GM12865 (cell line): ENCODE measurements at regions not wholly inside any gene's neighbourhood (a gene's known extent, or its start where the extent isn't known, plus 50 kb on each side); places are given as distances from the start of the nearest gene placed in this dataset.

ENCODE experiments used
- DNase-seq: peaks from one replicate; pipeline ENCODE4 v3.0.0; 2010; ENCODE audit warnings: low read depth
- H3K4me3 ChIP-seq: 2 replicates; pipeline ENCODE4 v1.5.1; 2011; ENCODE audit warnings: mild to moderate bottlenecking, low read depth, low read length, control low read depth
- TF ChIP-seq, protein P1 (sequence below): IDR thresholded peaks from 2 replicates; pipeline ENCODE4 v1.5.1; 2011; ENCODE audit warnings: low read length, control low read depth, low read depth, inconsistent platforms; ENCODE audit not compliant: insufficient read depth; ENCODE audit errors: missing control alignments

- DNase-seq, result no peak
- TF ChIP-seq, protein P1, sequence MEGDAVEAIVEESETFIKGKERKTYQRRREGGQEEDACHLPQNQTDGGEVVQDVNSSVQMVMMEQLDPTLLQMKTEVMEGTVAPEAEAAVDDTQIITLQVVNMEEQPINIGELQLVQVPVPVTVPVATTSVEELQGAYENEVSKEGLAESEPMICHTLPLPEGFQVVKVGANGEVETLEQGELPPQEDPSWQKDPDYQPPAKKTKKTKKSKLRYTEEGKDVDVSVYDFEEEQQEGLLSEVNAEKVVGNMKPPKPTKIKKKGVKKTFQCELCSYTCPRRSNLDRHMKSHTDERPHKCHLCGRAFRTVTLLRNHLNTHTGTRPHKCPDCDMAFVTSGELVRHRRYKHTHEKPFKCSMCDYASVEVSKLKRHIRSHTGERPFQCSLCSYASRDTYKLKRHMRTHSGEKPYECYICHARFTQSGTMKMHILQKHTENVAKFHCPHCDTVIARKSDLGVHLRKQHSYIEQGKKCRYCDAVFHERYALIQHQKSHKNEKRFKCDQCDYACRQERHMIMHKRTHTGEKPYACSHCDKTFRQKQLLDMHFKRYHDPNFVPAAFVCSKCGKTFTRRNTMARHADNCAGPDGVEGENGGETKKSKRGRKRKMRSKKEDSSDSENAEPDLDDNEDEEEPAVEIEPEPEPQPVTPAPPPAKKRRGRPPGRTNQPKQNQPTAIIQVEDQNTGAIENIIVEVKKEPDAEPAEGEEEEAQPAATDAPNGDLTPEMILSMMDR, result no peak
- no peak overlapping the region for H3K4me3 ChIP-seq
Observed at GRCh38 chr16:6229186-6229585, 1103.5 kb upstream of the RBFOX1 start.

- no peak overlapping the region for H3K4me3 ChIP-seq
- DNase-seq, result no peak
- TF ChIP-seq, protein P1, result no peak
Observed at GRCh38 chr16:6218855-6219254, 1113.8 kb upstream of the RBFOX1 start.

DNA sequence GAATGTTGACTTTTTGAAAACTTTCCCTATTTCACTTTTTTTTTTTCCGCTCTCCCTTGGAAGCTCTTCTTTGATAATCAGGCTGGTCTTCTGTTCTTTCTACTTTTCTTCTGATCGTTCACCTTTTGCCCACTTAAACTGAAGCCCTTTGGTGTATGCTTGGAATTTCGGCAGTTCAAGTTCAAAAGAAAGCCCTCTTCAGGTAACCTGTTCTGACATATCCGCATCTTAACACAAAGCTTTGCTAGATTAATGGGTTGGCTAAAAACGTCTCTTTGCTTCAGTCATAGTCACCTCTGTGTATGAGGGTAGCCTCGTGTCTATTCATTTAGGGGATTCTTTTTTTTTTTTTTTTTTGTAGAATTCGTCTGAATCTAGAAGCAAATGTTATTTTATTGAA, 1115.8 kb upstream of the RBFOX1 start:
- no peak for DNase-seq
- H3K4me3 ChIP-seq, result no peak overlapping the region
- TF ChIP-seq, protein P1, result no peak

DNA sequence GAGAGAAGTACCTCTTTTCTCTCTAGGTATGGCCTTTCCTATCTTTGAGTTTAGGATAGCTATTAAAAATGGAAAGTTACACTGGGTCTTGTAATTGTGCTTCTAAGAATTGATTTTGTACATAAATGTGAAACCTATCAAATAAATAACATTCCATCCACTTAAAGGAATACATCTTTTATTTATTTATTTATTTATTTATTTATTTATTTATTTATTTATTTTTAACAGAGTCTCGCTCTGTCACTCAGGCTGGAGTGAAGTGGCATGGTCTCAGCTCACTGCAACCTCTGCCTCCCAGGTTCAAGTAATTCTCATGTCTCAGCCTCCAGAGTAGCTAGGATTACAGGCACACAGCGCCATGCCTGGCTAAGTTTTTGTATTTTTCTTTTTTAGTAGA, 1114.0 kb upstream of the EEF2KMT start:
- DNase-seq, result no peak
- H3K4me3 ChIP-seq, result no peak overlapping the region
- TF ChIP-seq, protein P1, result no peak

DNA sequence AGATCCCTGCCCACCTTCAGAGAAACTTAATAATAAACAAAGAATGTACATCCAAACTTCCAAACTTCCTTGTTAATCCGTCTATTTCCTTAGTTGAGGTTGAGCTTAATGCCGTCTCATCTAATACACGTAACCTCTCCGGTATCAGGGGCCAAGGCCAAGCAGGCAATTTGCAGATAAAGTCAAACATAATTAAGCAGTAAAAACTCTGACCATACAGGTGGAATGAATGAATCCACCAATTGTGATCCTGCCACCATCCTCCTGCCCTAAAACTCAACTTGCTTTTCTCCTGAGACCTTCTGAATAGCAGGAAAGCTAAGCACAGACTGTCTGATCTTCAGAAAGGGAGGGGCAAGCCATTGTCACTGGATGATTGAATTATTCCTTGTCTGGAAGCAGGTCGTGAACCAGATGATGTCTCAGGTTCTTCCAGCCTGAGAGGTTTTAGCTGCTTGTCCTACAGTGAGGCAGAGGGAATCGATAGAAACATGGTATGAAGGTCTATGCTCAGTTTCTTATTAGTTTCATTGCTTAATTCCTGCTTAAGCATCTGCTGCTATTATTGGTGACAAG, 1111.8 kb upstream of the EEF2KMT start:
- DNase-seq, result no peak
- TF ChIP-seq, protein P1, result no peak
- H3K4me3 ChIP-seq, result no peak overlapping the region

DNA sequence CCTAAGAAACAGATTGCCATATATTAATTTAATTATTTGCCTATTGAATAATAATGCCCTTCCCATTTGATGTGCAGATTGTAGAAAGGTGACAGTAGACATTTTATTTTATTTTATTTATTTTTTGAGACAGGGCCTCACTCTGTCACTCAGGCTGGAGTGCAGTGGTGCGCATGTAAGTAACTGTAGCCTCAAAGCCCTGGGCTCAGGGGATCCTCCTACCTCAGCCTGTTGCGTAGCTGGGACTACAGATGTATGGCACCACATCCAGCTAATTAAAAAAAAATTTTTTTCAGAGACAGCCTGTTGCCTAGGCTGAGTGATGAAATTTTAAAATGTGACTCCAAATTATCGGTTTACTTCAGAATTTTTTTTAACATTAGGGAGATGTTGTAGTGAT, 1110.0 kb upstream of the EEF2KMT start:
- DNase-seq, result no peak
- TF ChIP-seq, protein P1, result no peak
- H3K4me3 ChIP-seq, result no peak overlapping the region

GRCh38 chr16:6207124-6207523, 1109.5 kb upstream of the EEF2KMT start:
- H3K4me3 ChIP-seq, result no peak overlapping the region
- TF ChIP-seq, protein P1, result no peak
- no peak for DNase-seq
